Colonic mucosa (tissue), 4 donors: ENCODE measurements at regions not wholly inside any gene's neighbourhood (a gene's known extent, or its start where the extent isn't known, plus 50 kb on each side); places are given as distances from the start of the nearest gene placed in this dataset.

Experiments used
- DNase-seq: peaks from one replicate; pipeline ENCODE4 v3.0.0-alpha.2; 2020
- H3K27ac ChIP-seq: fragments of 200-600 bp; one replicate; pipeline ENCODE4 v1.8.0; 2021
- H3K27me3 ChIP-seq: fragments of 200-600 bp; one replicate; pipeline ENCODE4 v1.8.0; 2021
- H3K36me3 ChIP-seq: fragments of 200-600 bp; one replicate; pipeline ENCODE4 v1.8.0; 2021
- H3K4me1 ChIP-seq: fragments of 200-600 bp; one replicate; pipeline ENCODE4 v1.8.0; 2021; ENCODE audit warnings: mild to moderate bottlenecking
- H3K4me3 ChIP-seq: fragments of 200-600 bp; one replicate; pipeline ENCODE4 v1.8.0; 2021
- H3K9ac ChIP-seq, 2 donors: one replicate each; pipeline ENCODE4 v1.7.0; 2013; ENCODE audit warnings: control low read depth in 2 of 2, low read depth in 2 of 2, low read length in 2 of 2
- H3K9me3 ChIP-seq: fragments of 200-600 bp; one replicate; pipeline ENCODE4 v1.8.0; 2021
- CTCF ChIP-seq: fragments of 200-600 bp; IDR thresholded peaks from one replicate; pipeline ENCODE4 v1.8.0; 2022; ENCODE audit warnings: antibody characterized with exemption, mild to moderate bottlenecking
- intact Hi-C: fragments of 100-400 bp; cut with DNase I; formaldehyde crosslinking; loops from one replicate; pipeline ENCODE4 v1.14.1; 2022
- donor health status: healthy.
- donor health status: DM: no; HTN: no; CAD: no.
- donor health status: DM: no; HTN: no; CAD: no.

DNA sequence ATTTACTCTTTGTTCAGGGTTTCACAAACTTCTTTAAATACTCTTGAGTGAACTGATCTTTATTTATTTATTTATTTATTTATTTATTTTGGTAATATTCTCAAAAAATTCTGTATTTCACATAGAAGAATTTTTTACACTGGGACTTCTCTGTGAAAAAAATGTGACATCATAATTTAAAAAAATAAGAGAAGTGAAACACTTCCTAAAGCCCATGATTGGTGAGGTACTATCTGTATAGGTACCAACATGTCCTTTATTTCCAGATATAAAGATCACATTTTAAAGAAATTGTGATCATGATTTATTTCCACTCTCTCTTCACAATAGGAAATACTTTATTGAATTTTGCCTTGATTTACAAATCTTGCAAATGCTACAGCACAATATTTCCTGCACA lies 497.1 kb downstream of the FAT4 start:
- Histone ChIP-seq H3K36me3 (no peaks in the 10 kb centered on the region), H3K27ac (no peak overlapping the region), H3K27me3 (no peaks in the 10 kb centered on the region), H3K4me1 (no peaks in the 10 kb centered on the region), H3K4me3 (no peak overlapping the region), H3K9ac (no peak overlapping the region), H3K9me3 (no peaks in the 10 kb centered on the region)
- TF ChIP-seq CTCF, result no peak
- DNase-seq, result no peak
- intact Hi-C loops, result no loop called here

GRCh38 chr4:125826801-125827695 lies 512.3 kb downstream of the FAT4 start:
- intact Hi-C loops, result no loop called here
- Histone ChIP-seq H3K9ac (no peak overlapping the region), H3K27me3 (no peaks in the 10 kb centered on the region), H3K9me3 (no peaks in the 10 kb centered on the region), H3K27ac (no peak overlapping the region), H3K36me3 (no peaks in the 10 kb centered on the region), H3K4me3 (no peak overlapping the region), H3K4me1 (no peaks in the 10 kb centered on the region)
- no peak for DNase-seq
- no peak for TF ChIP-seq CTCF

DNA sequence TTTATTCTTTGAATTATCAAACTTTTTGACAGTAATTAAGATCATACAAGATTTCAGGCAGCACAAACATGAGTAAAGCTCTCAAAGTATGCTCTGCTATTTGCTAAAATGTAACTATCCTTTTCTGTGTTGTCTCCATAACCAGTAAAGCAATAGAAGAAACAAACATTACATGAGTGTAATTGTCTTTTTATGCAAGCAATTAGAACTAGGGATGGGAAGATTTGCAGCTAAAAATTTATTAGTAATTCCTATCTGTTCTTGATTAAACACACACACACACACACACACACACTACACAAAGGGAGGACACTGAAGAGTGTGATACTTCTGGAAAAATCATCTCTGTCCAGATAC lies 512.9 kb downstream of the FAT4 start:
- no peaks in the 10 kb centered on the region for H3K36me3 ChIP-seq
- no peak for DNase-seq

GRCh38 chr4:125828346-125828745 lies 513.6 kb downstream of the FAT4 start:
- no peaks in the 10 kb centered on the region for H3K27me3 ChIP-seq
- TF ChIP-seq CTCF, result no peak
- intact Hi-C loops, result no loop called here

More for the DNA sequence above, 512.9 kb downstream of the FAT4 start:
- no peak for TF ChIP-seq CTCF
- no peaks in the 10 kb centered on the region for H3K9me3 ChIP-seq
- intact Hi-C loops, result no loop called here
- H3K27me3 ChIP-seq, result no peaks in the 10 kb centered on the region
- H3K4me1 ChIP-seq, result no peaks in the 10 kb centered on the region
- no peak overlapping the region for H3K4me3 ChIP-seq
- H3K27ac ChIP-seq, result no peak overlapping the region
- no peak overlapping the region for H3K9ac ChIP-seq

DNA sequence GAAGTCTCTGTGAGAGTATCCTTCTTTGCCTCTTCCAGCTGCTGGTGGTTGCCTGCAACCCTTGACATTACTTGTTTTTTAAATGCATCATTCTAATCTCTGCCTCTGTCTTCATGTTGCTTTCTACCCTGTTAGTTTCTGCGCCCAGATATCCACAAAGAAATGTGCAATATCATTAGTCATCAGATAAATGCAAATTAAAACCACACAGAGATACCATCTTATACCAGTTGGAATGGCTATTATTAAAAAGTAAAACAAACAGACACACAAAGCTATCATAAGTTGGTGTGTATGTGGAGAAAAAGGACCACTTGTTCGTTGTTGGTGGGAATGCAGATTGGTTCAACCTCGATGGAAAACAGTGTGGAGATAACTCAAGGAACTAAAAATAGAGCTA lies 517.4 kb downstream of the FAT4 start:
- intact Hi-C loops, result no loop called here
- no peak for TF ChIP-seq CTCF
- Histone ChIP-seq H3K4me3 (no peak overlapping the region), H3K27me3 (no peaks in the 10 kb centered on the region), H3K27ac (no peak overlapping the region), H3K9ac (no peak overlapping the region), H3K4me1 (no peaks in the 10 kb centered on the region), H3K9me3 (no peaks in the 10 kb centered on the region), H3K36me3 (no peaks in the 10 kb centered on the region)
- DNase-seq, result no peak

More at GRCh38 chr4:125828346-125828745, 513.6 kb downstream of the FAT4 start:
- Histone ChIP-seq H3K36me3 (no peaks in the 10 kb centered on the region), H3K9me3 (no peaks in the 10 kb centered on the region), H3K4me1 (no peaks in the 10 kb centered on the region), H3K27ac (no peak overlapping the region), H3K4me3 (no peak overlapping the region), H3K9ac (no peak overlapping the region)
- DNase-seq, result no peak
